Jurkat, Clone E6-1 (cell line): ENCODE measurements at regions not wholly inside any gene's neighbourhood (a gene's known extent, or its start where the extent isn't known, plus 50 kb on each side); places are given as distances from the start of the nearest gene placed in this dataset.

Experiments
- DNase-seq: peaks from one replicate; pipeline ENCODE4 v3.0.0-alpha.2; 2011; ENCODE audit warnings: low read depth, low spot score
- H3K4me3 ChIP-seq: 2 replicates; pipeline ENCODE4 v1.5.1; 2011; ENCODE audit warnings: mild to moderate bottlenecking, low read length, control low read depth, moderate library complexity

GRCh38 chr7:97565665-97566064 is 166.2 kb upstream of the TAC1 start:
- H3K4me3 ChIP-seq = no peak overlapping the region
- DNase-seq = no peak

GRCh38 chr7:97573065-97573464 is 158.8 kb upstream of the TAC1 start:
- no peak for DNase-seq
- H3K4me3 ChIP-seq = no peak overlapping the region

- no peak overlapping the region for H3K4me3 ChIP-seq
- DNase-seq = no peak
These were observed 155.8 kb upstream of the TAC1 start for GRCh38 chr7:97576043-97576442.

GRCh38 chr7:97578225-97578624 is 153.7 kb upstream of the TAC1 start:
- no peak for DNase-seq
- H3K4me3 ChIP-seq = no peak overlapping the region

- no peak overlapping the region for H3K4me3 ChIP-seq
- no peak for DNase-seq
These were observed 151.7 kb upstream of the TAC1 start for GRCh38 chr7:97580205-97580604.

GRCh38 chr7:97595439-97595838 is 136.4 kb upstream of the TAC1 start:
- no peak for DNase-seq
- H3K4me3 ChIP-seq = no peak overlapping the region

GRCh38 chr7:97601931-97602457 is 129.9 kb upstream of the TAC1 start:
- DNase-seq = no peak
- H3K4me3 ChIP-seq = no peak overlapping the region

GRCh38 chr7:97620495-97620894 is 111.4 kb upstream of the TAC1 start:
- no peak for DNase-seq
- no peak overlapping the region for H3K4me3 ChIP-seq

- H3K4me3 ChIP-seq = no peak overlapping the region
- DNase-seq = no peak
These were observed 108.6 kb upstream of the TAC1 start for GRCh38 chr7:97623333-97623732.

- no peak for DNase-seq
- no peak overlapping the region for H3K4me3 ChIP-seq
These were observed 101.8 kb upstream of the TAC1 start for GRCh38 chr7:97630116-97630515.

GRCh38 chr7:97635622-97636021 is 96.3 kb upstream of the TAC1 start:
- no peak overlapping the region for H3K4me3 ChIP-seq

GRCh38 chr7:97639036-97639435 is 92.8 kb upstream of the TAC1 start:
- no peak for DNase-seq
- H3K4me3 ChIP-seq = no peak overlapping the region

More at GRCh38 chr7:97635622-97636021, 96.3 kb upstream of the TAC1 start:
- no peak for DNase-seq

GRCh38 chr7:97659363-97660045 is 72.4 kb upstream of the TAC1 start:
- no peak for DNase-seq
- no peak overlapping the region for H3K4me3 ChIP-seq

- H3K4me3 ChIP-seq = no peak overlapping the region
- DNase-seq = no peak
These were observed 64.5 kb upstream of the TAC1 start for GRCh38 chr7:97667359-97667758.

- DNase-seq = no peak
- no peak overlapping the region for H3K4me3 ChIP-seq
These were observed 60.3 kb upstream of the TAC1 start for GRCh38 chr7:97671571-97671970.

GRCh38 chr7:97680622-97681021 is 51.3 kb upstream of the TAC1 start:
- no peak overlapping the region for H3K4me3 ChIP-seq
- no peak for DNase-seq
